ENCODE measurements at regions not wholly inside any gene's neighbourhood (a gene's known extent, or its start where the extent isn't known, plus 50 kb on each side); places are given as distances from the start of the nearest gene placed in this dataset.

- TF ChIP-seq CTCF (IDR thresholded peaks at IDR 0.05; ENCODE audit: low read depth, low read length): no peak
- no peak for TF ChIP-seq EZH2phosphoT487 (IDR thresholded peaks at IDR 0.05; ENCODE audit: low read depth)
Observed at GRCh38 chr2:47645246-47645645, 74.5 kb upstream of the KCNK12 start.
